K562 (cell line): ENCODE measurements at regions not wholly inside any gene's neighbourhood (a gene's known extent, or its start where the extent isn't known, plus 50 kb on each side); places are given as distances from the start of the nearest gene placed in this dataset.

ENCODE experiments used
- ATF2 ChIP-seq: sonication (generic); formaldehyde crosslinking; IDR thresholded peaks from 2 replicates; pipeline ENCODE4 v1.8.1; 2022; ENCODE audit warnings: missing genetic modification reagents
- CHAMP1 ChIP-seq: fragments of 450-650 bp; IDR thresholded peaks from 2 replicates; pipeline ENCODE4 v1.6.1; 2016; ENCODE audit warnings: mild to moderate bottlenecking
- FIP1L1 ChIP-seq: fragments of 200-400 bp; formaldehyde crosslinking; IDR thresholded peaks from 2 replicates; pipeline ENCODE4 v1.6.1; 2018; ENCODE audit warnings: mild to moderate bottlenecking, low read depth, low read length; ENCODE audit not compliant: poor library complexity, severe bottlenecking
- MED1 ChIP-seq: sonication (generic); formaldehyde crosslinking; IDR thresholded peaks from 2 replicates; pipeline ENCODE4 v1.8.1; 2023; ENCODE audit warnings: missing genetic modification reagents, borderline replicate concordance
- MTA1 ChIP-seq: fragments of 450-650 bp; IDR thresholded peaks from 2 replicates; pipeline ENCODE4 v1.6.1; 2017; ENCODE audit warnings: borderline replicate concordance
- PHB ChIP-seq: fragments of 250-450 bp; sonication (Bioruptor Pico); IDR thresholded peaks from 2 replicates; pipeline ENCODE4 v1.5.0; 2021
- POU5F1 ChIP-seq: fragments of 150-350 bp; IDR thresholded peaks from 2 replicates; pipeline ENCODE4 v1.6.1; 2014; ENCODE audit warnings: borderline replicate concordance, low read length, low read depth, mild to moderate bottlenecking; ENCODE audit not compliant: partially characterized antibody
- TFE3 ChIP-seq: fragments of 450-650 bp; formaldehyde crosslinking; IDR thresholded peaks from 2 replicates; pipeline ENCODE4 v1.4.0; 2020; ENCODE audit warnings: mild to moderate bottlenecking, mixed read lengths
- ZNF518B ChIP-seq: fragments of 250-450 bp; sonication (Bioruptor Pico); IDR thresholded peaks from 2 replicates; pipeline ENCODE4 v1.5.0; 2021; ENCODE audit warnings: mild to moderate bottlenecking, moderate library complexity

- TF ChIP-seq ZNF518B: no peak
- TF ChIP-seq PHB: no peak
- TF ChIP-seq FIP1L1: no peak
- TF ChIP-seq CHAMP1: no peak
- TF ChIP-seq MTA1: no peak
- TF ChIP-seq TFE3 (CRISPR knock-in tag): no peak
- no peak for TF ChIP-seq MED1
- no peak for TF ChIP-seq POU5F1
- TF ChIP-seq ATF2: no peak
Observed at GRCh38 chr10:36114913-36115312, 472.8 kb upstream of the FZD8 start (continued).
